ENCODE measurements at regions not wholly inside any gene's neighbourhood (a gene's known extent, or its start where the extent isn't known, plus 50 kb on each side); places are given as distances from the start of the nearest gene placed in this dataset.

DNA sequence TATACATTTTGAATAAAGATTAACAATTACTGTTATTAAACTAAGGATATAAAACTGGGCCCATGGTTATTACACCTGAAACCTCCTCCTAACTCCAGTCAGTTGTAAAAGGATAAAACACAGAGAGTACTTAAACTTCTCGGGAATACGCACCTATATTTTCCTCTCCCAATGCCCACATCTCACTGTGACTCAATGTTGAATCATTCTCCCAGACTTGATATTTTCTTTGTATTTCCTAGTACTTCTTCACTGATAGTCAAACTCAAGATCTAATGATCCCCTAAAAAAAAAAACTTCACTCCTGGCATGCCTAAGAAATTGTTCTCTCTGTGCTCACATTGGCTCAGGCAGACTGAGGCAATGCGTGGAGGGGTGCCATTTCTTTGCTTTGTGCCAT, 212.5 kb upstream of the DKK2 start:
- H3K4me2 ChIP-seq (ENCODE audit: low read length), result no peak overlapping the region
- no peak overlapping the region for H3K4me3 ChIP-seq (ENCODE audit: low read length)
- H3K36me3 ChIP-seq (ENCODE audit: control insufficient read depth, low read length), result no peaks in the 10 kb centered on the region
- H3K79me2 ChIP-seq (ENCODE audit: control insufficient read depth, low read length), result no peaks in the 10 kb centered on the region
- H3K27ac ChIP-seq (ENCODE audit: low read depth, low read length), result no peak overlapping the region
- no peaks in the 10 kb centered on the region for H3K27me3 ChIP-seq (ENCODE audit: control insufficient read depth, low read length)
- H4K20me1 ChIP-seq (ENCODE audit: control insufficient read depth, insufficient read depth, low read depth, low read length), result no peaks in the 10 kb centered on the region
- no peaks in the 10 kb centered on the region for H3K9me3 ChIP-seq (ENCODE audit: control insufficient read depth, insufficient read depth, low read length)
- H3K4me1 ChIP-seq (ENCODE audit: control insufficient read depth, low read length), result no peaks in the 10 kb centered on the region
- TF ChIP-seq, protein P1, sequence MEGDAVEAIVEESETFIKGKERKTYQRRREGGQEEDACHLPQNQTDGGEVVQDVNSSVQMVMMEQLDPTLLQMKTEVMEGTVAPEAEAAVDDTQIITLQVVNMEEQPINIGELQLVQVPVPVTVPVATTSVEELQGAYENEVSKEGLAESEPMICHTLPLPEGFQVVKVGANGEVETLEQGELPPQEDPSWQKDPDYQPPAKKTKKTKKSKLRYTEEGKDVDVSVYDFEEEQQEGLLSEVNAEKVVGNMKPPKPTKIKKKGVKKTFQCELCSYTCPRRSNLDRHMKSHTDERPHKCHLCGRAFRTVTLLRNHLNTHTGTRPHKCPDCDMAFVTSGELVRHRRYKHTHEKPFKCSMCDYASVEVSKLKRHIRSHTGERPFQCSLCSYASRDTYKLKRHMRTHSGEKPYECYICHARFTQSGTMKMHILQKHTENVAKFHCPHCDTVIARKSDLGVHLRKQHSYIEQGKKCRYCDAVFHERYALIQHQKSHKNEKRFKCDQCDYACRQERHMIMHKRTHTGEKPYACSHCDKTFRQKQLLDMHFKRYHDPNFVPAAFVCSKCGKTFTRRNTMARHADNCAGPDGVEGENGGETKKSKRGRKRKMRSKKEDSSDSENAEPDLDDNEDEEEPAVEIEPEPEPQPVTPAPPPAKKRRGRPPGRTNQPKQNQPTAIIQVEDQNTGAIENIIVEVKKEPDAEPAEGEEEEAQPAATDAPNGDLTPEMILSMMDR (IDR thresholded peaks at IDR 0.05; ENCODE audit: low read depth, low read length, poor library complexity, severe bottlenecking), result no peak
- TF ChIP-seq EZH2phosphoT487 (IDR thresholded peaks at IDR 0.05; ENCODE audit: borderline replicate concordance, low read length), result no peak
- no peaks in the 10 kb centered on the region for H3K9me2 ChIP-seq (replicated peaks; ENCODE audit: control insufficient read depth, low read length)
- H3F3A ChIP-seq (ENCODE audit: control insufficient read depth, insufficient read depth), result no peaks in the 10 kb centered on the region

DNA sequence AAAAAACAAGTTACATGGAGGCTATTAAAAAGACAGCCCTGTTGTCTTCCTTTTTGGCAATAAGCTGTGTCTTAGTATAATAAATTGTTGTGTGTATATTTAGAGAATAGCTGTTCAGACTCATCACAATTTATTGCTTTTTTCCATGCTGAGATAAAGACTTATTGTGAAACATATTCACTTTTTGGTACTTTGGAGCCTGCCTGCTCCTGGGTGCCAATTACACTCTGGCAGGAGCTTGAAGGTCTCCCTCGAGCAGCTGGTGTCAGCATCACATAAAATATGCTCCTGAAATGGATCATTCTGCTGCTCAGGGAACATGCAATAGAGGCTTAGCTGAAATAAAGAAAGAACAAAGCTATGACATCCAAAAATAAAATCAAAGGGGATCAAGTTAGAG, 211.6 kb upstream of the DKK2 start:
- TF ChIP-seq, protein P1 (IDR thresholded peaks at IDR 0.05; ENCODE audit: low read depth, low read length, poor library complexity, severe bottlenecking), result no peak
- no peak for TF ChIP-seq EZH2phosphoT487 (IDR thresholded peaks at IDR 0.05; ENCODE audit: borderline replicate concordance, low read length)
- no peak overlapping the region for H3K27ac ChIP-seq (ENCODE audit: low read depth, low read length)
- no peak overlapping the region for H3K4me2 ChIP-seq (ENCODE audit: low read length)
- H3K79me2 ChIP-seq (ENCODE audit: control insufficient read depth, low read length), result no peaks in the 10 kb centered on the region
- H3K27me3 ChIP-seq (ENCODE audit: control insufficient read depth, low read length), result no peaks in the 10 kb centered on the region
- H3F3A ChIP-seq (ENCODE audit: control insufficient read depth, insufficient read depth), result no peaks in the 10 kb centered on the region
- no peaks in the 10 kb centered on the region for H3K4me1 ChIP-seq (ENCODE audit: control insufficient read depth, low read length)
- no peaks in the 10 kb centered on the region for H3K36me3 ChIP-seq (ENCODE audit: control insufficient read depth, low read length)
- H4K20me1 ChIP-seq (ENCODE audit: control insufficient read depth, insufficient read depth, low read depth, low read length), result no peaks in the 10 kb centered on the region
- no peak overlapping the region for H3K4me3 ChIP-seq (ENCODE audit: low read length)
- no peaks in the 10 kb centered on the region for H3K9me2 ChIP-seq (replicated peaks; ENCODE audit: control insufficient read depth, low read length)
- no peaks in the 10 kb centered on the region for H3K9me3 ChIP-seq (ENCODE audit: control insufficient read depth, insufficient read depth, low read length)

DNA sequence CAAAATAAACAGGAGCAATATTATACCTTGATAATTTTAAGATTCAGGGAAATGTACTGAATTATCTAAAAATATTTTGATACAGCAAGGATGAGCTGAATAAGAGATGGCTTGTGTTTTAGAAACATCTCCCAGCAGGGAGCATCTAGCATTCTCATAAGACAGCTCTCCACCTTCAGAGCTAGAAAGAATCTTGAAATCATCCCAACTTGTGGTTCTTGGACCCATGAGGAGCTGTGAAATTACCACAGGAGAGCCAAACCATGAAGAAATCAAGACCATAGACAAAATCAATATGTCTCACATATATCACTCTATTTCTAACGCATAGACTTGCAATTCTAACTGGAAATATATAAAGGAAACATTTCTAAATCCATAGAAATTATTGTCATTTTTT, 210.6 kb upstream of the DKK2 start:
- Histone ChIP-seq H3K4me1 (ENCODE audit: control insufficient read depth, low read length) (no peaks in the 10 kb centered on the region), H3K27me3 (ENCODE audit: control insufficient read depth, low read length) (no peaks in the 10 kb centered on the region), H3K79me2 (ENCODE audit: control insufficient read depth, low read length) (no peaks in the 10 kb centered on the region), H3F3A (ENCODE audit: control insufficient read depth, insufficient read depth) (no peaks in the 10 kb centered on the region), H3K9me2 (replicated peaks; ENCODE audit: control insufficient read depth, low read length) (no peaks in the 10 kb centered on the region), H3K4me3 (ENCODE audit: low read length) (no peak overlapping the region), H3K9me3 (ENCODE audit: control insufficient read depth, insufficient read depth, low read length) (no peaks in the 10 kb centered on the region), H4K20me1 (ENCODE audit: control insufficient read depth, insufficient read depth, low read depth, low read length) (no peaks in the 10 kb centered on the region), H3K4me2 (ENCODE audit: low read length) (no peak overlapping the region), H3K27ac (ENCODE audit: low read depth, low read length) (no peak overlapping the region), H3K36me3 (ENCODE audit: control insufficient read depth, low read length) (no peaks in the 10 kb centered on the region)
- TF ChIP-seq EZH2phosphoT487 (IDR thresholded peaks at IDR 0.05; ENCODE audit: borderline replicate concordance, low read length), result no peak
- TF ChIP-seq, protein P1 (IDR thresholded peaks at IDR 0.05; ENCODE audit: low read depth, low read length, poor library complexity, severe bottlenecking), result no peak

Data from DOHH2 (cell line).